H1 (cell line): ENCODE measurements at regions not wholly inside any gene's neighbourhood (a gene's known extent, or its start where the extent isn't known, plus 50 kb on each side); places are given as distances from the start of the nearest gene placed in this dataset.

Source experiments
- CTCF ChIA-PET: fragments of 300-600 bp; sonication (Branson Sonifier 250); formaldehyde crosslinking; loops from one replicate; lab custom pipeline; 2021; ENCODE audit not compliant: partially characterized antibody; lab: Charles Lee
- POLR2A ChIA-PET: fragments of 300-600 bp; sonication (Branson Sonifier 250); formaldehyde crosslinking; loops from one replicate; lab custom pipeline; 2021; ENCODE audit warnings: inconsistent platforms; ENCODE audit not compliant: partially characterized antibody; lab: Charles Lee
- DNase-seq, 2 experiments: peaks; one replicate each; pipeline versions ENCODE4 v3.0.0 to v3.0.0-alpha.2; 2010 to 2022; ENCODE audit warnings: low spot score in 2 of 2, low read depth in 1 of 2, mixed read lengths in 1 of 2
- FAIRE-seq: peaks from 2 replicates; lab custom pipeline; 2011; peaks lifted over from hg19 to GRCh38; lab: Jason Lieb, UNC
- H2AFZ ChIP-seq: 2 replicates; pipeline ENCODE4 v1.8.1; 2012; ENCODE audit warnings: low read length, inconsistent platforms
- H2AK5ac ChIP-seq: 2 replicates; pipeline ENCODE4 v1.6.1; 2013; ENCODE audit warnings: low read depth, low read length
- H2BK120ac ChIP-seq: replicated peaks from 2 replicates; pipeline ENCODE3; 2013; ENCODE audit warnings: low read depth, low read length, inconsistent platforms
- H2BK12ac ChIP-seq: 2 replicates; pipeline ENCODE4 v1.6.1; 2013; ENCODE audit warnings: low read depth, low read length
- H2BK15ac ChIP-seq: 2 replicates; pipeline ENCODE4 v1.6.1; 2013; ENCODE audit warnings: low read length
- H2BK20ac ChIP-seq: 2 replicates; pipeline ENCODE4 v1.6.1; 2013; ENCODE audit warnings: low read length
- H2BK5ac ChIP-seq: 2 replicates; pipeline ENCODE4 v1.6.1; 2013; ENCODE audit warnings: low read depth, low read length
- H3K14ac ChIP-seq: 2 replicates; pipeline ENCODE4 v1.6.1; 2013; ENCODE audit warnings: inconsistent platforms; ENCODE audit not compliant: insufficient read length
- H3K18ac ChIP-seq: 2 replicates; pipeline ENCODE4 v1.6.1; 2013; ENCODE audit warnings: low read length; ENCODE audit errors: extremely low read depth
- H3K23ac ChIP-seq: 2 replicates; pipeline ENCODE4 v1.6.1; 2013; ENCODE audit warnings: inconsistent platforms; ENCODE audit not compliant: insufficient read length
- H3K23me2 ChIP-seq: 2 replicates; pipeline ENCODE4 v1.6.1; 2013; ENCODE audit warnings: low read depth, low read length
- H3K27ac ChIP-seq: 2 replicates; pipeline ENCODE4 v1.6.1; 2011; ENCODE audit warnings: low read depth, low read length, inconsistent platforms
- H3K27me3 ChIP-seq, 4 experiments: replicated peaks in 1 of 4; 1 replicate in 1 of 4; 2 replicates in 3 of 4; pipeline versions ENCODE4 v1.6.1 to v1.8.1; 2011 to 2013; ENCODE audit warnings: low read length in 3 of 4, mild to moderate bottlenecking in 3 of 4, inconsistent platforms in 2 of 4, mixed read lengths in 2 of 4, moderate library complexity in 1 of 4; ENCODE audit not compliant: control insufficient read depth in 3 of 4, insufficient read depth in 3 of 4; ENCODE audit errors: extremely low read depth in 1 of 4
- H3K36me3 ChIP-seq, 4 experiments: 2 replicates each; pipeline versions ENCODE4 v1.6.1 to v1.8.1; 2011 to 2013; ENCODE audit warnings: mild to moderate bottlenecking in 4 of 4, low read length in 3 of 4, moderate library complexity in 2 of 4, control low read depth in 1 of 4, inconsistent platforms in 1 of 4; ENCODE audit not compliant: insufficient read depth in 4 of 4, control insufficient read depth in 2 of 4
- H3K4ac ChIP-seq: replicated peaks from 2 replicates; pipeline ENCODE3; 2013; ENCODE audit warnings: low read length, low read depth, mixed read lengths, inconsistent platforms; ENCODE audit not compliant: insufficient read length
- H3K4me1 ChIP-seq, 4 experiments: replicated peaks in 1 of 4; 1 replicate in 1 of 4; 2 replicates in 3 of 4; pipeline versions ENCODE4 v1.6.1 to v1.8.1; 2011 to 2013; ENCODE audit warnings: low read length in 3 of 4, inconsistent platforms in 2 of 4, mixed read lengths in 1 of 4; ENCODE audit not compliant: insufficient read depth in 4 of 4, control insufficient read depth in 3 of 4
- H3K4me2 ChIP-seq, 2 experiments: 2 replicates each; pipeline versions ENCODE4 v1.6.1 to v1.8.1; 2011 to 2013; ENCODE audit warnings: low read depth in 2 of 2, low read length in 2 of 2, control low read depth in 1 of 2, inconsistent platforms in 1 of 2, mild to moderate bottlenecking in 1 of 2; ENCODE audit not compliant: insufficient read depth in 1 of 2
- H3K4me3 ChIP-seq, 4 experiments: fragments of 200-600, 300-600 bp in 1 of 4; sonication (generic), shearing (Covaris generic), sonication (Bioruptor Twin) in 1 of 4; 2 replicates each; pipeline versions ENCODE4 v1.5.1 to v1.8.1; 2011 to 2016; ENCODE audit warnings: low read length in 4 of 4, low read depth in 3 of 4, control low read depth in 2 of 4, inconsistent platforms in 2 of 4, mild to moderate bottlenecking in 2 of 4, mixed read lengths in 1 of 4, moderate library complexity in 1 of 4; ENCODE audit not compliant: insufficient read depth in 2 of 4; ENCODE audit errors: extremely low read depth in 1 of 4
- H3K56ac ChIP-seq: replicated peaks from 2 replicates; pipeline ENCODE3; 2013; ENCODE audit warnings: low read depth, mild to moderate bottlenecking, mixed read lengths, low read length, inconsistent platforms; ENCODE audit not compliant: insufficient read length
- H3K79me1 ChIP-seq: 2 replicates; pipeline ENCODE4 v1.6.1; 2013; ENCODE audit warnings: low read depth, low read length, control low read depth
- H3K79me2 ChIP-seq, 2 experiments: 2 replicates each; pipeline versions ENCODE4 v1.6.1 to v1.8.1; 2012 to 2013; ENCODE audit warnings: low read length in 2 of 2, mild to moderate bottlenecking in 2 of 2, inconsistent platforms in 1 of 2; ENCODE audit not compliant: insufficient read depth in 2 of 2, control insufficient read depth in 1 of 2
- H3K9ac ChIP-seq, 4 experiments: replicated peaks in 1 of 4; 1 replicate in 1 of 4; 2 replicates in 3 of 4; pipeline versions ENCODE4 v1.6.1 to v1.8.1; 2011 to 2013; ENCODE audit warnings: low read depth in 3 of 4, low read length in 3 of 4, control low read depth in 2 of 4, mild to moderate bottlenecking in 2 of 4, moderate library complexity in 2 of 4, inconsistent platforms in 1 of 4; ENCODE audit errors: extremely low read depth in 1 of 4
- H3K9me3 ChIP-seq, 2 experiments: 2 replicates each; pipeline versions ENCODE4 v1.6.1 to v1.8.1; 2012 to 2013; ENCODE audit warnings: mild to moderate bottlenecking in 2 of 2, moderate library complexity in 2 of 2, control low read depth in 1 of 2, inconsistent platforms in 1 of 2, low read depth in 1 of 2, low read length in 1 of 2, mixed read lengths in 1 of 2; ENCODE audit not compliant: insufficient read depth in 2 of 2
- H4K20me1 ChIP-seq, 2 experiments: replicated peaks in 1 of 2; 2 replicates each; pipeline versions ENCODE3 to v1.8.1; 2011 to 2013; ENCODE audit warnings: inconsistent platforms in 2 of 2, low read length in 2 of 2, mild to moderate bottlenecking in 1 of 2; ENCODE audit not compliant: insufficient read depth in 2 of 2, control insufficient read depth in 1 of 2
- H4K5ac ChIP-seq: 2 replicates; pipeline ENCODE4 v1.6.1; 2013; ENCODE audit warnings: low read length, low read depth, mixed read lengths, inconsistent platforms; ENCODE audit not compliant: insufficient read length
- H4K8ac ChIP-seq: 2 replicates; pipeline ENCODE4 v1.8.0; 2013; ENCODE audit warnings: mild to moderate bottlenecking, moderate library complexity, low read length, inconsistent platforms; ENCODE audit not compliant: insufficient read depth; ENCODE audit errors: extremely low read depth
- H4K91ac ChIP-seq: replicated peaks from 2 replicates; pipeline ENCODE3; 2013; ENCODE audit warnings: low read length, mixed read lengths, inconsistent platforms; ENCODE audit not compliant: insufficient read length
- ASH2L ChIP-seq: fragments of 200-600, 300-600 bp; sonication (generic); IDR thresholded peaks from one replicate; pipeline ENCODE4 v1.7.1; 2017; ENCODE audit warnings: low read length
- CBX8 ChIP-seq: fragments of 300-800, 300-1000 bp; sonication (generic); IDR thresholded peaks from 2 replicates; pipeline ENCODE4 v1.7.1; 2016; ENCODE audit warnings: low read depth, low read length, borderline replicate concordance
- E2F6 ChIP-seq: IDR thresholded peaks from 2 replicates; pipeline ENCODE4 v1.6.1; 2012; ENCODE audit warnings: inconsistent platforms
- EGR1 ChIP-seq: IDR thresholded peaks from 2 replicates; pipeline ENCODE4 v1.6.1; 2011; ENCODE audit warnings: low read depth, low read length, borderline replicate concordance
- EP300 ChIP-seq, 2 experiments: IDR thresholded peaks; 1 replicate in 1 of 2; 2 replicates in 1 of 2; pipeline ENCODE4 v1.6.1; 2011 to 2012; ENCODE audit warnings: low read depth in 2 of 2, low read length in 2 of 2, mild to moderate bottlenecking in 2 of 2, borderline replicate concordance in 1 of 2, inconsistent platforms in 1 of 2, moderate library complexity in 1 of 2
- GABPA ChIP-seq: IDR thresholded peaks from 2 replicates; pipeline ENCODE4 v1.6.1; 2011; ENCODE audit warnings: mild to moderate bottlenecking, low read length, moderate library complexity, borderline replicate concordance; ENCODE audit not compliant: insufficient read depth
- GTF2F1 ChIP-seq: IDR thresholded peaks from 2 replicates; pipeline ENCODE4 v1.6.1; 2012; ENCODE audit warnings: low read depth, low read length, improper control_type of control experiment, borderline replicate concordance
- HDAC6 ChIP-seq: IDR thresholded peaks from one replicate; pipeline ENCODE4 v1.7.1; 2012; ENCODE audit warnings: low read depth, mild to moderate bottlenecking, inconsistent platforms, low read length, moderate library complexity
- RNF2 ChIP-seq: fragments of 200-900, 300-1000 bp; sonication (generic); IDR thresholded peaks from 2 replicates; pipeline ENCODE4 v1.7.1; 2016; ENCODE audit warnings: borderline replicate concordance, low read depth, mild to moderate bottlenecking, antibody characterized with exemption, low read length; ENCODE audit not compliant: poor library complexity, severe bottlenecking; ENCODE audit errors: missing control alignments
- SP1 ChIP-seq: IDR thresholded peaks from 2 replicates; pipeline ENCODE4 v1.6.1; 2011; ENCODE audit warnings: low read depth, low read length
- SP2 ChIP-seq: IDR thresholded peaks from 2 replicates; pipeline ENCODE4 v1.6.1; 2012; ENCODE audit warnings: mild to moderate bottlenecking, low read length, inconsistent platforms
- TAF1 ChIP-seq: IDR thresholded peaks from 2 replicates; pipeline ENCODE4 v1.6.1; 2011; ENCODE audit warnings: mild to moderate bottlenecking, low read depth, low read length
- TBP ChIP-seq: IDR thresholded peaks from 2 replicates; pipeline ENCODE4 v1.6.1; 2011; ENCODE audit warnings: low read depth, low read length, improper control_type of control experiment
- TEAD4 ChIP-seq: IDR thresholded peaks from 2 replicates; pipeline ENCODE4 v1.6.1; 2012; ENCODE audit warnings: low read depth, low read length, inconsistent platforms, mixed read lengths
- ZNF274 ChIP-seq: IDR thresholded peaks from 2 replicates; pipeline ENCODE4 v1.7.0; 2012; ENCODE audit warnings: low read length, borderline replicate concordance; ENCODE audit errors: extremely low read depth
- WGBS, 2 experiments: shearing (Covaris generic) in 1 of 2; methylation state at CpG; one replicate each; pipeline versions ENCODE4 v1.1.6 to v1.1.7; 2013 to 2015; ENCODE audit warnings: low lambda C conversion rate in 2 of 2, mixed read lengths in 2 of 2, inconsistent platforms in 1 of 2, low coverage in 1 of 2, missing lambda C conversion rate in 1 of 2; ENCODE audit not compliant: insufficient replicate concordance in 2 of 2, insufficient coverage in 1 of 2, insufficient read length in 1 of 2; ENCODE audit errors: extremely low coverage in 1 of 2, missing lambda C conversion rate in 1 of 2; 5-methylcytosine and 5-hydroxymethylcytosine counted together

GRCh38 chr12:24688601-24689000 lies 260.3 kb downstream of the BCAT1 start:
- H2AFZ ChIP-seq = no peak overlapping the region
- H2AK5ac ChIP-seq = no peak overlapping the region
- DNase-seq (no peak), FAIRE-seq (no peak)
- WGBS, 2 experiments = 96% methylated on average over 6 of the region's 6 CpGs; no CpG with 5 or more reads in 1 of the 2 experiments
- H2BK120ac ChIP-seq = no peak overlapping the region
- H3K79me2 ChIP-seq = no peaks in the 10 kb centered on the region
- H3K79me1 ChIP-seq = no peaks in the 10 kb centered on the region
- no peak overlapping the region for H4K91ac ChIP-seq
- H2BK12ac ChIP-seq = no peak overlapping the region
- H3K9ac ChIP-seq = no peak overlapping the region
- no peak overlapping the region for H2BK20ac ChIP-seq
- no peaks in the 10 kb centered on the region for H3K27me3 ChIP-seq
- H3K9me3 ChIP-seq = no peaks in the 10 kb centered on the region
- no peaks in the 10 kb centered on the region for H3K36me3 ChIP-seq
- H3K4me2 ChIP-seq = no peak overlapping the region
- ChIA-PET CTCF (interaction anchor here (0.6 kb wide), 1 partner anchor 35 kb away, joined by 3 read pairs; no protein-coding TSS in a partner anchor), POLR2A (no interaction called here)
- no peak overlapping the region for H4K5ac ChIP-seq
- no peak overlapping the region for H3K14ac ChIP-seq
- no peak overlapping the region for H4K8ac ChIP-seq
- peaks cover 0 to 6% (median 1%) of the 10 kb centered on the region in 4 experiments; a peak in 2 of 7 replicates for H3K4me1 ChIP-seq
- no peak overlapping the region for H3K4me3 ChIP-seq
- no peak overlapping the region for H3K27ac ChIP-seq
- no peak overlapping the region for H3K4ac ChIP-seq
- H2BK5ac ChIP-seq = no peak overlapping the region
- no peaks in the 10 kb centered on the region for H4K20me1 ChIP-seq
- no peak overlapping the region for H3K18ac ChIP-seq
- no peak overlapping the region for H2BK15ac ChIP-seq
- no peak overlapping the region for H3K56ac ChIP-seq
- H3K23ac ChIP-seq = no peak overlapping the region
- H3K23me2 ChIP-seq = no peaks in the 10 kb centered on the region
- no peak for TF ChIP-seq SP1
- TF ChIP-seq CBX8 = no peak
- no peak for TF ChIP-seq ZNF274
- no peak for TF ChIP-seq EGR1
- TF ChIP-seq TEAD4 = no peak
- no peak for TF ChIP-seq E2F6
- TF ChIP-seq TBP = no peak
- no peak for TF ChIP-seq EP300 (IDR thresholded peaks at IDR 0.05; ENCODE audit: borderline replicate concordance in 1 of 2, low read depth in 2 of 2, low read length in 2 of 2)
- TF ChIP-seq TAF1 = no peak
- no peak for TF ChIP-seq RNF2
- no peak for TF ChIP-seq HDAC6
- TF ChIP-seq SP2 = no peak
- no peak for TF ChIP-seq ASH2L
- no peak for TF ChIP-seq GTF2F1
- TF ChIP-seq GABPA = no peak
